ENCODE measurements at regions not wholly inside any gene's neighbourhood (a gene's known extent, or its start where the extent isn't known, plus 50 kb on each side); places are given as distances from the start of the nearest gene placed in this dataset.

- TF ChIP-seq ZNF626 (tag by site-specific recombination; IDR thresholded peaks at IDR 0.05) = no peak
- no peak for TF ChIP-seq CTCF (tag by site-specific recombination; IDR thresholded peaks at IDR 0.05)
Observed at GRCh38 chr9:90309809-90310520, 332.7 kb downstream of the DIRAS2 start.
